Psoas muscle (tissue), 7 donors: ENCODE measurements at regions not wholly inside any gene's neighbourhood (a gene's known extent, or its start where the extent isn't known, plus 50 kb on each side); places are given as distances from the start of the nearest gene placed in this dataset.

Experiments used
- ATAC-seq, 4 donors: fragments of 200-7000 bp; cut with Tn5 transposase; one replicate each; pipeline ENCODE4 v1.9.1; 2020; ENCODE audit warnings: moderate library complexity in 3 of 4, mild to moderate bottlenecking in 2 of 4
- DNase-seq, 2 donors: peaks; one replicate each; pipeline ENCODE4 v3.0.0-alpha.2; 2020
- H3K27ac ChIP-seq: fragments of 200-600 bp; one replicate; pipeline ENCODE4 v1.8.0; 2022
- H3K27me3 ChIP-seq, 3 donors: fragments of 200-600 bp in 1 of 3; one replicate each; pipeline versions ENCODE4 v1.6.1 to v1.8.0; 2013 to 2022; ENCODE audit warnings: low read length in 2 of 3, mild to moderate bottlenecking in 2 of 3, moderate library complexity in 1 of 3; ENCODE audit not compliant: insufficient read depth in 3 of 3
- H3K36me3 ChIP-seq, 2 donors: fragments of 200-600 bp in 1 of 2; one replicate each; pipeline versions ENCODE4 v1.6.1 to v1.8.0; 2013 to 2022; ENCODE audit warnings: low read depth in 1 of 2, mild to moderate bottlenecking in 1 of 2, moderate library complexity in 1 of 2; ENCODE audit not compliant: insufficient read depth in 1 of 2
- H3K4me1 ChIP-seq: fragments of 200-600 bp; one replicate; pipeline ENCODE4 v1.8.0; 2022
- H3K4me3 ChIP-seq: fragments of 200-600 bp; one replicate; pipeline ENCODE4 v1.8.0; 2022; ENCODE audit warnings: mild to moderate bottlenecking
- H3K9me3 ChIP-seq: fragments of 200-600 bp; one replicate; pipeline ENCODE4 v1.8.0; 2022
- CTCF ChIP-seq: fragments of 200-600 bp; IDR thresholded peaks from one replicate; pipeline ENCODE4 v1.8.0; 2022; ENCODE audit warnings: antibody characterized with exemption
- WGBS, 3 donors: extraction: QIAGEN DNeasy Blood & Tissue Kit; methylation state at CpG; one replicate each; pipeline versions ENCODE4 v1.1.6 to v1.1.7; 2013; 5-methylcytosine and 5-hydroxymethylcytosine counted together
- intact Hi-C, 2 donors: fragments of 100-400 bp; cut with DNase I; formaldehyde crosslinking; loops; one replicate each; pipeline versions ENCODE4 v1.11.0 to v1.14.2; 2022
- donor health status: healthy with polysubstance abuse.
- donor health status: DM: no; HTN: no; CAD: no; lungs with moderate emphysema.
- donor health status: Bipolar disorder and iron deficiency.
- donor health status: healthy.
- donor health status: DM: yes; HTN: yes; CAD: no.
- donor health status: DM: no; HTN: no; CAD: no.
- donor health status: DM: yes; HTN: yes; CAD: no.

GRCh38 chr10:47238331-47239095, 61.5 kb upstream of the GDF10 start:
- no peak for ATAC-seq
- Histone ChIP-seq H3K27ac (no peak overlapping the region), H3K27me3 (no peaks in the 10 kb centered on the region), H3K9me3 (no peaks in the 10 kb centered on the region), H3K4me3 (no peak overlapping the region), H3K4me1 (no peaks in the 10 kb centered on the region), H3K36me3 (no peaks in the 10 kb centered on the region)
- intact Hi-C loops = no loop called here
- 83 to 87% (median 86%) methylated on average over 7 of the region's 7 CpGs for WGBS, 3 donors
- TF ChIP-seq CTCF = no peak
- DNase-seq = no peak

- no peaks in the 10 kb centered on the region for H3K27me3 ChIP-seq
- no peak for DNase-seq
- H3K4me1 ChIP-seq = no peaks in the 10 kb centered on the region
- intact Hi-C loops = no loop called here
- ATAC-seq = no peak
- H3K27ac ChIP-seq = no peak overlapping the region
- no peaks in the 10 kb centered on the region for H3K36me3 ChIP-seq
- H3K9me3 ChIP-seq = no peaks in the 10 kb centered on the region
- no peak overlapping the region for H3K4me3 ChIP-seq
- WGBS, 3 donors = 65 to 76% (median 66%) methylated on average over 3 of the region's 3 CpGs
- TF ChIP-seq CTCF = no peak
Measured at GRCh38 chr10:47239211-47239610, 60.8 kb upstream of the GDF10 start.

- WGBS, 3 donors = 88 to 99% (median 95%) methylated on average over 1 of the region's 1 CpG
- Histone ChIP-seq H3K36me3 (no peaks in the 10 kb centered on the region), H3K4me1 (no peaks in the 10 kb centered on the region), H3K27me3 (no peaks in the 10 kb centered on the region), H3K4me3 (no peak overlapping the region), H3K9me3 (no peaks in the 10 kb centered on the region), H3K27ac (no peak overlapping the region)
- DNase-seq = no peak
- intact Hi-C loops = no loop called here
- no peak for ATAC-seq
- TF ChIP-seq CTCF = no peak
Measured at GRCh38 chr10:47240173-47240572, 59.8 kb upstream of the GDF10 start.

GRCh38 chr10:47241256-47241655, 58.7 kb upstream of the GDF10 start:
- Histone ChIP-seq H3K36me3 (no peaks in the 10 kb centered on the region), H3K4me1 (no peaks in the 10 kb centered on the region), H3K27me3 (no peaks in the 10 kb centered on the region), H3K27ac (no peak overlapping the region), H3K4me3 (no peak overlapping the region), H3K9me3 (no peaks in the 10 kb centered on the region)
- no peak for ATAC-seq
- 22 to 29% (median 27%) methylated on average over 2 of the region's 2 CpGs for WGBS, 3 donors
- DNase-seq = no peak
- intact Hi-C loops = no loop called here
- TF ChIP-seq CTCF = no peak
